Activated T-helper 1 cell treated with anti-CD3 and anti-CD28 coated beads, Interleukin-12 subunit alpha, Interleukin-12 subunit beta, Interleukin-2, Interleukin-4 antibody, amounts not matched to agents 30 ng/mL and 10 ng/mL and 1 ng/mL, durations not matched to agents 14 hours and 24 hours and 36 hours (primary cell): ENCODE measurements at regions not wholly inside any gene's neighbourhood (a gene's known extent, or its start where the extent isn't known, plus 50 kb on each side); places are given as distances from the start of the nearest gene placed in this dataset.

ENCODE experiments used
- DNase-seq: peaks from one replicate; pipeline ENCODE4 v3.0.0; 2021; ENCODE audit warnings: low spot score
- H3K27ac Mint-ChIP-seq: one replicate; pipeline ENCODE4 v1.8.0; 2021; ENCODE audit warnings: mild to moderate bottlenecking, mixed read lengths
- H3K27me3 Mint-ChIP-seq: one replicate; pipeline ENCODE4 v1.8.0; 2022; ENCODE audit warnings: mild to moderate bottlenecking, moderate library complexity, mixed read lengths; ENCODE audit not compliant: insufficient read depth
- H3K36me3 Mint-ChIP-seq: one replicate; pipeline ENCODE4 v1.8.0; 2021; ENCODE audit warnings: low read depth, mixed read lengths
- H3K4me1 Mint-ChIP-seq: one replicate; pipeline ENCODE4 v1.8.0; 2021; ENCODE audit warnings: low read depth, mixed read lengths
- H3K4me3 Mint-ChIP-seq: one replicate; pipeline ENCODE4 v1.8.0; 2021; ENCODE audit warnings: mild to moderate bottlenecking, moderate library complexity, mixed read lengths
- H3K9me3 Mint-ChIP-seq: one replicate; pipeline ENCODE4 v1.8.0; 2021; ENCODE audit warnings: mixed read lengths
- intact Hi-C: fragments of 100-400 bp; cut with micrococcal nuclease; formaldehyde crosslinking; loops from one replicate; pipeline ENCODE4 v1.15.1; 2024

DNA sequence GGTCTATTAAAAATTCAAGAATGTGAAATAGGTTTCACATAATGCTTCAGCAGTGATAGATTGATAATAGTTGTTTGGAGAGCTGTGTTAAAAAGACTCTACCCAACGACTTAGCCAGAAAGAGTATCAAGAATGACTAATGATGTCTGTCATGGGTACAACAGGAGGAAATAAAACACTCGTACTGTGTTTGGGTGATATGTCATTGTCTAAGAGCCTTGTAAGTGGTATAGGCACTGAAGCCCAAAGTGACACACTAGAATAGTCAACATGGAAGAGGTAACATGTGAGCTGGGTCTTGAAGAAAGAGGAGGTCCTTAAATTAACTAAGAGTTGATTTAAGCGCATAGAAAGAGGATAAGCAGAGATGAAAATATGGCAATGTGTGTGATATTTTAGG, 471.8 kb upstream of the MAN1A1 start:
- H3K9me3 Mint-ChIP-seq: no peaks in the 10 kb centered on the region
- peaks cover 4% of the 10 kb centered on the region for H3K27me3 Mint-ChIP-seq
- no peaks in the 10 kb centered on the region for H3K36me3 Mint-ChIP-seq
- no peak overlapping the region for H3K4me3 Mint-ChIP-seq
- no peaks in the 10 kb centered on the region for H3K4me1 Mint-ChIP-seq
- intact Hi-C loops: no loop called here
- no peak overlapping the region for H3K27ac Mint-ChIP-seq
- DNase-seq: no peak

DNA sequence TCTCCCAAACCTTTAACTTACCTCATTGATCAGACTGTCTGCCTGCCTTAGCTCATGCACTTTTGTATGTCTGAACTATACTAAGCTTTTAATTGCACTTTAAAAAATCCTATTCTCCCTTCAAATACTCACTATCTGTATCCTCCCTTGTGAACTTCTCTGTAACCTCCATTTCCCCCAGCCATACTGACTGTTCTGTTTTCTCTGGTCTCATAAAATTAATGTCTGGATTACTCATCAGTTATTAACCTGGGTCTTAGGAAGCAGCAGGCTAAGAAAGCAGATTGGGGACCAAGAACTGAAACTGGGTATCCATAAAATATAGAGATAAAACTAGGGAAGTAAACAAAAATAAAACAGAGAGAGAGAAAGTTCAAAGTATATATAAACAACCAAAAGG, 469.3 kb upstream of the MAN1A1 start:
- intact Hi-C loops: no loop called here
- H3K4me3 Mint-ChIP-seq: no peak overlapping the region
- H3K27me3 Mint-ChIP-seq: no peaks in the 10 kb centered on the region
- DNase-seq: no peak
- no peaks in the 10 kb centered on the region for H3K4me1 Mint-ChIP-seq
- no peaks in the 10 kb centered on the region for H3K9me3 Mint-ChIP-seq
- H3K36me3 Mint-ChIP-seq: no peaks in the 10 kb centered on the region
- H3K27ac Mint-ChIP-seq: no peak overlapping the region

DNA sequence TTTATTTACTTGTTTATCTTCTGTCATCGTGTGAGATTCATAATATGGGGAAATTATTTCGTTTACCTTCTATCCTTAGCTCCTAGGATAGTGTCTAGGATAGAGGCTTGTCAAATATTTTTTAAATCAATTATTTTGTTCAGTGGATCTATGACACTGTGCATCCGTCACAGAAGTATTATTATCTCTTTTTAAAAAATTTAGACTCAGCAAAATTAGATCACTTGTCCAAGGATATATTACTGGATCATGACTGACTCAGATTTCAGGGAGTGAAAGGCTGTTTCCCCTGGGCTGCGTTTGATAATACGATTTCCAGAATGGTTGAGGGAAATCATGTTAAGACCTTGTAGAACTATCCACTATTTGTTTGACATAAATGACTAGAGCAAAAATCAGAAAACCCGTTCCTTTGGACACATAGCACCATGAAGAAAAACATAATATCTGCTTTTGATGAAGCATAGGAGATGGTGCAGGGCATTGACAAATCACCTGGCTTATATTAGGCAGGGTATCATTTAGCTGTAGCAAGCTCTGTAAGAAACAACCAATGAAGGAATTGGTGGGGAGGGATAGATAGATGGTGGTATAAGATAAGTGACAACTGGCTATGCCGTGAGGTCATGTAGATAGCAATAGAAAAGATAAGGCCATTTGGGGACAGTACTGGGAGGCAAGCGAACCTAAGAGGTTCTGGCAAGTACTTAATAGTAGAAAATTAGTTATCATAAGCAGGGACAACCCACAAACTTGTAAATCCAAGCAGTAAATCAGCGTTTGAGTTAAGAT, 465.2 kb upstream of the MAN1A1 start:
- Mint-ChIP-seq H3K36me3 (no peaks in the 10 kb centered on the region), H3K27me3 (no peaks in the 10 kb centered on the region), H3K27ac (no peak overlapping the region), H3K9me3 (no peaks in the 10 kb centered on the region), H3K4me1 (no peaks in the 10 kb centered on the region), H3K4me3 (no peak overlapping the region)
- DNase-seq: no peak
- intact Hi-C loops: no loop called here

DNA sequence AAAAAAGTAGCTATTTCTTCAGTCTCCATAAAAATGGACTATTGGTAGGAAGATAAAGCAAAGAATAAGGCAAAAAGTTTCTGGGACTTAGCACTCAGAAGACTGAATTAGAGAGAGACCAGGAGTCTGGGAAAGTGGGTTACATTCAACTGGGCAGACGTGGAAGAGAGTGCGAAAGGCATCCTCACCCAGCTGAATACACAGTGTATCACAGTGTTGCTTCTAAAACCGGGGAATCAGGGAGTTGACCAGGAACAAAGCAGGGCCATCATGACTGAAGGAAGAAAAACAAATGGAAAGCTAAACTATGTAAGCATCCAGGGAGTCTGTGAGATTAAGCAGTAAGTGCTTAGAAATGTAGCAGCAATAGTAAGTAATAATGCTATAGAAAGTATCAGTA, 452.9 kb upstream of the MAN1A1 start:
- Mint-ChIP-seq H3K4me3 (no peak overlapping the region), H3K27ac (no peak overlapping the region), H3K4me1 (no peaks in the 10 kb centered on the region), H3K27me3 (peaks cover 4% of the 10 kb centered on the region), H3K9me3 (no peaks in the 10 kb centered on the region), H3K36me3 (no peaks in the 10 kb centered on the region)
- DNase-seq: no peak
- intact Hi-C loops: no loop called here

DNA sequence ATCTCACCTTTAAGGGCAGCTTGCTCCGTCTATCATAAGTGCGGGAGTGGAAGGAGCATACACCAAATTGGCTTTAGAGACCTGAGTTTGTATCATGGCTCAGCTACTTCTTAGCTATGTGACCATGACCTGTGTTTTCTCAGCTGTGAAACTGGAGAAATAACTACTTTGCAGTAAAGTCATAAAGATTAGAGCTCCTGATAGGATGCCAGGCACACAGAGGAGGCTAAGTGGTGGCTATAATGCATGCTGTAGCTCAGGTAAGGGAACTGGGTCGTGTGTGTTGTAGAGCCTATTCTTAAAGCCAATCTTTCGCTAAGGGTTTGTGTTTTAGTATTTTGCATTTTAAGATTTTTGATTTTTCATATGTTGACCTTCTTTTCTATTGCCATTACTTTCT, 451.5 kb upstream of the MAN1A1 start:
- intact Hi-C loops: no loop called here
- Mint-ChIP-seq H3K27me3 (peaks cover 2% of the 10 kb centered on the region), H3K4me1 (no peaks in the 10 kb centered on the region), H3K36me3 (no peaks in the 10 kb centered on the region), H3K27ac (no peak overlapping the region), H3K4me3 (no peak overlapping the region), H3K9me3 (no peaks in the 10 kb centered on the region)
- DNase-seq: no peak

DNA sequence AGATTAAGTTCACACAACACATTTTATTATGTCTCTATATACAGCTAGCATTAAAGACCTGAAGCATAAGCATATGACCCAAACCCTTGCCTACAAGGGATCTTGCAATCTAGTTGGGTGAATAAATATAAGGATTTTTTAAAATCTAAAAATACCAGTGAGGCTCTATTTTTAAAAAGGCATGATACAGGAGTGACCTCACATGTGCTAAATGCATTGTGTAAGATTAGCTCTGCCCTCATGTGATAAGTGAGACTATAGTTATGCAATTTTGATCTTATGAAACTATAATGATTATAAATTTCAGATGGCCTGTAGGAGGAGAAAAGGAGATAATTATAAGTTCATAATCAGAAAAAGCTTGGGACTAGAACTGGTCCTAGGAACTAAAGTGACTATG, 451.0 kb upstream of the MAN1A1 start:
- no peaks in the 10 kb centered on the region for H3K4me1 Mint-ChIP-seq
- intact Hi-C loops: no loop called here
- H3K9me3 Mint-ChIP-seq: no peaks in the 10 kb centered on the region
- H3K36me3 Mint-ChIP-seq: no peaks in the 10 kb centered on the region
- DNase-seq: no peak
- H3K27me3 Mint-ChIP-seq: peaks cover 2% of the 10 kb centered on the region
- no peak overlapping the region for H3K4me3 Mint-ChIP-seq
- no peak overlapping the region for H3K27ac Mint-ChIP-seq

DNA sequence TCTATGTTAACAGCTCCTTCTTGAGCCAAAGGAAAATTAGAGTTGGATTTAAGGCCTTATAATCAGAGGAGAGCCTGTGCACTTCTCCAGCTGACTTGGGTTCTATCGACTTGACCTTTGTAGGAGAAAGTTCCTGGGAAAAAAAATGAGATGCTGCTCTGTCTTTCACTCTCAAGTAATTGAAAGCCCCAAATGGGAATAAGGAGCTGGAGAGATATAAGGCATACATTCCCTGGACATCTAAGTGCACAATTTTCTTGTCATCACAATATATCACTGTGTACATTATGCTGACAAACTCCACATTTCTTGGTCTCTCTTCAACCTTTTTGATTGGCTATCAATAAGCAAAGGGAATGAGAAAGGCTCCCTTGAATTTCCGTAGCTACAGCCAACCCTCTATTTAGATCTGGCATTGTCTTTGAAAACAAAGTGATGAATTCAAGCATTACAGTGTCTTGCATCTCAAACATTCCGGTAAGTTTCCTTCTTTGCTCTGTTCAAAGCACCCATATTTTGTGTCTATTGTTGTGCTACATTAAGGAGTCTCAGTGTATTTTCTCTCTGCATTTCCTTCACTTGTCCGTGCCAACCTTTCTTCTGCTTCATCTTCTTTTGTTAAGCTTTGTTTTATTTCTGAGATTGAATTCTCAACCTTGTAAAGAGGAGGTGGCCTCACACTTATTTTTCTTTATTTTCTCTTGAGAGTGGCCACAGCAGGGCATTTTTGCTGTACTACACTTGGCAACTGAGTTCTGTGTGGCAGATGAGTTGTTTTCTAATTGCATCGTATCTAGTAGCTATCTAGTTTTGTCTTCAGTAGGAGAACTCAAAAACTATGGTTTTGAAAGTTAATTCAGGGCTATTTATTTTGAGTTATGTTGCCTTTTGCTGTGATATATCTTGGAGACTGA, 450.3 kb upstream of the MAN1A1 start:
- no peaks in the 10 kb centered on the region for H3K4me1 Mint-ChIP-seq

DNA sequence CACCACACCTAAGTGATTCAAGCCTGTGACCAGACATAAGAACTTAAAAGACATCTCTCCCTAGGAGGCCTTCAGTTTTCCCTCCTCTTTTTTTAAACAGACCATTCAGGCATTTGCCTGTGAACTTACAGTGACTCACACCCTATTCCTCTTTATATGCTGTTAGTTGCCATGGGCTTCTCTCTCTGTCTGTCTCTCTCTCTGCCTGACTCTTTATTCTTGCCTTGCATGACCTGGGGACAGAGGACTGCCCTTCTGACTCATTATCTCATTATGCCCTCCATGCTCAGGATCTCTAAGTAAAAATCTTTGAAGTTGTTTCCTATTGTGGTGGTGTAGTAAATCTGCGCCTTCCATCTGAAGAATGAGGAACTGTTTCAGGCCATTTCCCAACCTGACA, 442.2 kb upstream of the MAN1A1 start:
- Mint-ChIP-seq H3K36me3 (no peaks in the 10 kb centered on the region), H3K4me3 (no peak overlapping the region), H3K4me1 (no peaks in the 10 kb centered on the region), H3K27ac (no peak overlapping the region), H3K27me3 (no peaks in the 10 kb centered on the region), H3K9me3 (no peaks in the 10 kb centered on the region)
- intact Hi-C loops: no loop called here
- DNase-seq: no peak

More for the DNA sequence above, 450.3 kb upstream of the MAN1A1 start:
- Mint-ChIP-seq H3K27me3 (no peaks in the 10 kb centered on the region), H3K36me3 (no peaks in the 10 kb centered on the region), H3K9me3 (no peaks in the 10 kb centered on the region), H3K27ac (no peak overlapping the region), H3K4me3 (no peak overlapping the region)
- no peak for DNase-seq
- intact Hi-C loops: no loop called here

DNA sequence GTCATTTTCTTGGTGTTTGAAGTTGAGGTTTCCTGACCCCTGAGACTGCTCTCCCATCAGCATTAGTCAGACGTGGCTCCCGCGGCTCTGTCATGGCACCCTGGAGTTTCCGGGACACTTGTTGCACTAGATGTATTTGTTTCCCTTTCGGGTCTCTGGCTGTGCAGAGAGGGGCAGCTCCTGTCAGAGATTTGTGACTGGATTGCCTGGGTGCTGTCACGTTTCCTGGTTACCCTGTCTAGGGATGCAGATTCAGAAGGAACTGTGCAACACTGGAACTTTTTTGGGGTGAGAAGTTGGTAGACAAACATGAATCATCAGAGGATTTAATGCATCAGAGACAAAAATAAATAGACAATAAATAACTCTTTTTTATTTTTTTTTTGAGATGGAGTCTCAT, 431.8 kb upstream of the MAN1A1 start:
- no peak overlapping the region for H3K4me3 Mint-ChIP-seq
- H3K27ac Mint-ChIP-seq: no peak overlapping the region
- H3K36me3 Mint-ChIP-seq: no peaks in the 10 kb centered on the region
- H3K27me3 Mint-ChIP-seq: no peaks in the 10 kb centered on the region
- no peaks in the 10 kb centered on the region for H3K4me1 Mint-ChIP-seq
- intact Hi-C loops: no loop called here
- H3K9me3 Mint-ChIP-seq: no peaks in the 10 kb centered on the region
- no peak for DNase-seq

DNA sequence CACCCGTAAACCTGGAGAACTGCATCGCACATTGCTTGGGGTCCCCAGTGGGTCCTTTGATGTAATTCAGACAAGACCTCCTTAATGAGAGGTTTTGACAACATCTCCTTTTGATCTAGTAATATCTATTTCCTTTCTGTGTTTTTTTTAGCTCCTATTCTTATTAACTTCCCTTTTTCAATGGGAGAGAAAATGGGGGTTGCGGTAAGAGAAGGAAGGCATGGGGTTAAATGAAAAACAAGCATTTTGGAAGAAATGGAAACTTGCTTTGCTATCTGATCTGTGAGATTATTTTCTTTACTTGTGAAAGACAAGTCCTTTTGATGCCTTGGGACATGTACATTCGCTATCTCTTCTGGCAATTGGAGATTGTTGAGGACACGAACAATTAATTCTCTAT, 418.6 kb upstream of the MAN1A1 start:
- Mint-ChIP-seq H3K27me3 (no peaks in the 10 kb centered on the region), H3K4me1 (no peaks in the 10 kb centered on the region), H3K4me3 (no peak overlapping the region), H3K36me3 (no peaks in the 10 kb centered on the region), H3K27ac (no peak overlapping the region), H3K9me3 (no peaks in the 10 kb centered on the region)
- DNase-seq: no peak
- intact Hi-C loops: no loop called here

DNA sequence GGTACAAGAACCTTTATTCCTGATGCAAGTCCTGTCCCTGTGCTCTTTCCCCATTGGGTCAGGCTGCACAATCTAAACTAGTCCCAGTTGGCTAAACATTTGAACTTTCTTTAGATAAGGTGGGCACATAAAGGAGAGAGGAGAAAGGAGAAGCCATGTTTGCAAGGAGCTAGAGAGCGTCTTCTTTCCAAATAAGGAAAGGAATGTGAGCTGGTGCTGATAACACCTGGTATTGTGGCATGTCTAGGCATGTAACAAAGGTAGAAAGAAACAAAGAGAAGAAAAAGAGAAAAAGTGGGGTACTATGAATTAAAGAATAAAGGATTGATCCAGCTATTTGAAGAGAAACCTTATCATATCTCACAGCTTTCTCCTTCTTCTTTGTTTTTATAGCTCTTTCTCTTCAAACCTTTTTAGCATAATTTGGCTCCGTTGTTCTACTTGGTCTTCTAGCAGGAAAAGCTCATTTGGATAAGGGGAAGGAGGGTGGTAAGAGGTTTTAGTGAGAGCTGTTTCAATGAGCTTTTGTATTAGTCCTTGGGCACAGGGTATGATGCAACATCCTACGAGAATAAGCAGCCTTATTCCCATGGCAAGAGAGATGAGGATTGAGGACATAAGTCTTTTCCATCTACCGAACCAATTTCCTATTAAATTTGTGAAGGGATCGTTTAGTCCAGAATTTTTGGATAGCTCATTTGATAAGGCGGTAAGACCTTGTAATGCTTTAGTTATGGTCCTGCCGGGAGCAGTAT, 415.5 kb upstream of the MAN1A1 start:
- Mint-ChIP-seq H3K9me3 (no peaks in the 10 kb centered on the region), H3K36me3 (no peaks in the 10 kb centered on the region), H3K27me3 (no peaks in the 10 kb centered on the region), H3K4me3 (no peak overlapping the region), H3K4me1 (no peaks in the 10 kb centered on the region), H3K27ac (no peak overlapping the region)
- intact Hi-C loops: no loop called here
- no peak for DNase-seq

DNA sequence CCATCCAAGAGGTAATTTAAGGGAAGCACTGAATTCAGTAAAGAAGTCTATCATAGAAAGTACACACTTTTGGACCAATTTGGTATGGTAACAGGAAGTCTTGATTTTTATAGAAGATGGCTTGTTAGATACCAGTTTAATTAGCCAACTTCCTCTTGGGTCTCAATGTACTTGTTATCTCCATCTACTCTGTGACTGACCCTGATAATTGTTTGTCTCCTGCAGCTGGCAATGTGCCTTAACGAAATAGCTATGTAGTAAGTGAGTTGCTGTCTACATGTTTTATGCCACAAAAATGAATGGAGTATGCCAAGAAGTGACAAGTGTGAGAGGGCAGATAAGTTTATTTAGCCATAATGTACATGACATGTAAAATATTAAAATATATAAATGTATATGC, 410.5 kb upstream of the MAN1A1 start:
- H3K4me1 Mint-ChIP-seq: no peaks in the 10 kb centered on the region
- no peak overlapping the region for H3K4me3 Mint-ChIP-seq
- no peak overlapping the region for H3K27ac Mint-ChIP-seq
- no peaks in the 10 kb centered on the region for H3K9me3 Mint-ChIP-seq
- H3K27me3 Mint-ChIP-seq: no peaks in the 10 kb centered on the region
- DNase-seq: no peak
- intact Hi-C loops: no loop called here
- no peaks in the 10 kb centered on the region for H3K36me3 Mint-ChIP-seq

DNA sequence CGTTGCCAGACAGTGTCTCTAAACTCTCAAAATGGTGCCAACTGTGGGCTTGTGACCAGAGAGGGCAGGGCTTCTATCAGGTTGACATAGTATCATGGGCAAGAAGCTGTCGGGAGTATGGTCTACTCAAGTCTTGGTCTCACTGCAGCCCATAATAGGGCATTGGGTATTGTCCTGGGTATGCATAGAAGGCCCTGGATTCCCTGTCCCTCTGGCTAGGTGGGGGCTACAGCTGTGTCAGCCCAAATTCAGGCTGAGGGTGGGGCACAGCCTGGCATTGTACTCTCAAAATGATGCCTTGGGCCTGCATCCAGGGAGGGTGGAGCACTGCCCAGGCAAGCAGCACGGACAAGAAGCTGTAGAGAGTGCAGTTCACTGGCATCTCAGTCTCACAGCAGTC, 408.8 kb upstream of the MAN1A1 start:
- intact Hi-C loops: no loop called here
- no peak overlapping the region for H3K4me3 Mint-ChIP-seq
- no peak overlapping the region for H3K27ac Mint-ChIP-seq
- DNase-seq: no peak
- no peaks in the 10 kb centered on the region for H3K36me3 Mint-ChIP-seq
- no peaks in the 10 kb centered on the region for H3K4me1 Mint-ChIP-seq
- H3K27me3 Mint-ChIP-seq: no peaks in the 10 kb centered on the region
- no peaks in the 10 kb centered on the region for H3K9me3 Mint-ChIP-seq
